Tibial nerve (tissue), 4 donors: ENCODE measurements at regions not wholly inside any gene's neighbourhood (a gene's known extent, or its start where the extent isn't known, plus 50 kb on each side); places are given as distances from the start of the nearest gene placed in this dataset.

Experiments used
- EP300 ChIP-seq, 2 donors: sonication (generic); formaldehyde crosslinking; IDR thresholded peaks; one replicate each; pipeline ENCODE4 v1.6.1; 2017; ENCODE audit warnings: antibody characterized with exemption in 2 of 2, mild to moderate bottlenecking in 1 of 2
- POLR2A ChIP-seq, 2 donors: fragments of 450-650 bp; IDR thresholded peaks; one replicate each; pipeline ENCODE4 v1.6.1; 2017; ENCODE audit warnings: antibody characterized with exemption in 2 of 2, mild to moderate bottlenecking in 2 of 2, moderate library complexity in 2 of 2
- TF ChIP-seq, protein P1 (sequence below), 5 experiments: fragments of 200-600 bp in 3 of 5; fragments of 450-650 bp in 2 of 5; sonication (generic) in 3 of 5; IDR thresholded peaks; one replicate each; pipeline ENCODE4 v1.5.1; 2016 to 2019; ENCODE audit warnings: antibody characterized with exemption in 5 of 5, mild to moderate bottlenecking in 3 of 5, moderate library complexity in 2 of 5

DNA sequence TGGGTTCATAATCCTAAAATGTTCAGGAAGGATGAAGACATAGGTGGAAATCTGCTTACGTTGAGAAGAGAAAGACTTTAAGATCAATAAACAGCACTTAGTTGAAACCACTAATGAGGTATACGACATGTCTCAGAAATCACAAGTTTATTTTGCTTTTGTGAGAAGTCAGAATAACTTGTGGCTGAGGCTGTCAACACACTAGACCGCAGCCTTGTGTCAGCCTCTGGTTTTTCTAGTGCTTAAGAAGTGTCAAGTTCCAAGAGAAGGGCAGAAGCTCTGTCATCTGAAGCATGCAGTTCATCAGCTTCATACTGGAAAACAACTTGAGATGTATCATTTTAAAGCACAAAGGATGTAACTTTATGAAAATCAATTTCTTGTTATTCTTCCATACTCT, 420.9 kb downstream of the METTL15 start:
- TF ChIP-seq, protein P1, sequence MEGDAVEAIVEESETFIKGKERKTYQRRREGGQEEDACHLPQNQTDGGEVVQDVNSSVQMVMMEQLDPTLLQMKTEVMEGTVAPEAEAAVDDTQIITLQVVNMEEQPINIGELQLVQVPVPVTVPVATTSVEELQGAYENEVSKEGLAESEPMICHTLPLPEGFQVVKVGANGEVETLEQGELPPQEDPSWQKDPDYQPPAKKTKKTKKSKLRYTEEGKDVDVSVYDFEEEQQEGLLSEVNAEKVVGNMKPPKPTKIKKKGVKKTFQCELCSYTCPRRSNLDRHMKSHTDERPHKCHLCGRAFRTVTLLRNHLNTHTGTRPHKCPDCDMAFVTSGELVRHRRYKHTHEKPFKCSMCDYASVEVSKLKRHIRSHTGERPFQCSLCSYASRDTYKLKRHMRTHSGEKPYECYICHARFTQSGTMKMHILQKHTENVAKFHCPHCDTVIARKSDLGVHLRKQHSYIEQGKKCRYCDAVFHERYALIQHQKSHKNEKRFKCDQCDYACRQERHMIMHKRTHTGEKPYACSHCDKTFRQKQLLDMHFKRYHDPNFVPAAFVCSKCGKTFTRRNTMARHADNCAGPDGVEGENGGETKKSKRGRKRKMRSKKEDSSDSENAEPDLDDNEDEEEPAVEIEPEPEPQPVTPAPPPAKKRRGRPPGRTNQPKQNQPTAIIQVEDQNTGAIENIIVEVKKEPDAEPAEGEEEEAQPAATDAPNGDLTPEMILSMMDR (IDR thresholded peaks at IDR 0.05), result no peak
- TF ChIP-seq POLR2A (IDR thresholded peaks at IDR 0.05), result no peak
- no peak for TF ChIP-seq EP300 (IDR thresholded peaks at IDR 0.05)
